Progenitor cell of endocrine pancreas (in vitro differentiated cells): ENCODE measurements at regions not wholly inside any gene's neighbourhood (a gene's known extent, or its start where the extent isn't known, plus 50 kb on each side); places are given as distances from the start of the nearest gene placed in this dataset.

Experiments used
- DNase-seq: peaks from one replicate; pipeline ENCODE4 v3.0.0; 2021; ENCODE audit warnings: low spot score; ENCODE audit not compliant: unreplicated experiment
- H3K27ac Mint-ChIP-seq: 2 replicates; pipeline ENCODE4 v1.8.0; 2021; ENCODE audit warnings: mild to moderate bottlenecking, moderate library complexity, mixed read lengths
- H3K27me3 Mint-ChIP-seq: 2 replicates; pipeline ENCODE4 v1.8.0; 2021; ENCODE audit warnings: mixed read lengths
- H3K36me3 Mint-ChIP-seq: 2 replicates; pipeline ENCODE4 v1.8.0; 2022; ENCODE audit warnings: mixed read lengths; ENCODE audit not compliant: insufficient read depth
- H3K4me1 Mint-ChIP-seq: 2 replicates; pipeline ENCODE4 v1.8.0; 2021; ENCODE audit warnings: low read depth, mixed read lengths
- H3K4me3 Mint-ChIP-seq: 2 replicates; pipeline ENCODE4 v1.8.0; 2021; ENCODE audit warnings: low read depth, mild to moderate bottlenecking, moderate library complexity, mixed read lengths
- H3K9me3 Mint-ChIP-seq: 2 replicates; pipeline ENCODE4 v1.8.0; 2021; ENCODE audit warnings: low read depth, mixed read lengths
- CTCF ChIP-seq: fragments of 200-600 bp; sonication (generic); IDR thresholded peaks from one replicate; pipeline ENCODE4 v1.5.0; 2021; ENCODE audit warnings: antibody characterized with exemption, mild to moderate bottlenecking; ENCODE audit not compliant: unreplicated experiment

GRCh38 chr20:58016779-58017178 is 211.7 kb downstream of the ANKRD60 start:
- no peak for DNase-seq
- no peak overlapping the region for H3K4me3 Mint-ChIP-seq
- H3K9me3 Mint-ChIP-seq: no peaks in the 10 kb centered on the region
- H3K27me3 Mint-ChIP-seq: peaks cover 5% of the 10 kb centered on the region
- TF ChIP-seq CTCF: no peak
- H3K4me1 Mint-ChIP-seq: peaks cover 8% of the 10 kb centered on the region
- H3K27ac Mint-ChIP-seq: no peak overlapping the region
- H3K36me3 Mint-ChIP-seq: no peaks in the 10 kb centered on the region

GRCh38 chr20:58014628-58015315 is 213.7 kb downstream of the ANKRD60 start:
- Mint-ChIP-seq H3K36me3 (no peaks in the 10 kb centered on the region), H3K27me3 (peaks cover 9% of the 10 kb centered on the region), H3K9me3 (no peaks in the 10 kb centered on the region), H3K4me1 (peaks cover 8% of the 10 kb centered on the region), H3K27ac (no peak overlapping the region), H3K4me3 (no peak overlapping the region)
- DNase-seq: no peak
- no peak for TF ChIP-seq CTCF

GRCh38 chr20:58012731-58013510 is 215.5 kb downstream of the ANKRD60 start:
- Mint-ChIP-seq H3K4me3 (no peak overlapping the region), H3K9me3 (no peaks in the 10 kb centered on the region)
- no peak for DNase-seq

GRCh38 chr20:58011947-58012610 is 216.4 kb downstream of the ANKRD60 start:
- Mint-ChIP-seq H3K9me3 (no peaks in the 10 kb centered on the region), H3K4me3 (no peak overlapping the region), H3K4me1 (peaks cover 8% of the 10 kb centered on the region), H3K27ac (no peak overlapping the region), H3K36me3 (no peaks in the 10 kb centered on the region), H3K27me3 (peaks cover 28% of the 10 kb centered on the region)
- no peak for DNase-seq
- TF ChIP-seq CTCF: no peak

More at GRCh38 chr20:58012731-58013510, 215.5 kb downstream of the ANKRD60 start:
- H3K27ac Mint-ChIP-seq: no peak overlapping the region
- H3K4me1 Mint-ChIP-seq: peaks cover 8% of the 10 kb centered on the region
- H3K27me3 Mint-ChIP-seq: peaks cover 23% of the 10 kb centered on the region
- TF ChIP-seq CTCF: no peak
- H3K36me3 Mint-ChIP-seq: no peaks in the 10 kb centered on the region
